Keratinocyte (primary cell): ENCODE measurements at regions not wholly inside any gene's neighbourhood (a gene's known extent, or its start where the extent isn't known, plus 50 kb on each side); places are given as distances from the start of the nearest gene placed in this dataset.

Experiments used
- DNase-seq: peaks from one replicate; pipeline ENCODE4 v3.0.0-alpha.2; 2011; ENCODE audit warnings: low read depth, missing footprints, low spot score
- FAIRE-seq: peaks from 2 replicates; lab custom pipeline; 2011; peaks lifted over from hg19 to GRCh38; lab: Jason Lieb, UNC
- H2AFZ ChIP-seq: 2 replicates; pipeline ENCODE4 v1.6.0; 2012; ENCODE audit warnings: low read length, control low read depth, inconsistent platforms; ENCODE audit not compliant: control insufficient read depth
- H3K27ac ChIP-seq: 2 replicates; pipeline ENCODE4 v1.5.1; 2011; ENCODE audit warnings: low read length; ENCODE audit not compliant: control insufficient read depth, insufficient read depth
- H3K27me3 ChIP-seq: 3 replicates; pipeline ENCODE4 v1.6.0; 2011; ENCODE audit warnings: low read length; ENCODE audit not compliant: control insufficient read depth, insufficient read depth; ENCODE audit errors: extremely low read depth
- H3K36me3 ChIP-seq, 2 experiments: 2 replicates in 1 of 2; 3 replicates in 1 of 2; pipeline ENCODE4 v1.5.1; 2011; ENCODE audit warnings: low read length in 2 of 2, mild to moderate bottlenecking in 1 of 2; ENCODE audit not compliant: control insufficient read depth in 2 of 2, insufficient read depth in 2 of 2; ENCODE audit errors: extremely low read depth in 1 of 2
- H3K4me1 ChIP-seq: 3 replicates; pipeline ENCODE4 v1.5.1; 2011; ENCODE audit warnings: low read length; ENCODE audit not compliant: control insufficient read depth, insufficient read depth; ENCODE audit errors: extremely low read depth
- H3K4me2 ChIP-seq: 3 replicates; pipeline ENCODE4 v1.6.0; 2011; ENCODE audit warnings: low read depth, low read length; ENCODE audit not compliant: control insufficient read depth, insufficient read depth; ENCODE audit errors: extremely low read depth
- H3K4me3 ChIP-seq, 3 experiments: fragments of 200-600 bp in 1 of 3; sonication (generic) in 1 of 3; 2 replicates in 2 of 3; 3 replicates in 1 of 3; pipeline ENCODE4 v1.5.1; 2011 to 2016; ENCODE audit warnings: low read length in 3 of 3, mild to moderate bottlenecking in 3 of 3, control low read depth in 2 of 3, inconsistent platforms in 1 of 3, low read depth in 1 of 3, mixed read lengths in 1 of 3, mixed run types in 1 of 3, moderate library complexity in 1 of 3; ENCODE audit not compliant: control insufficient read depth in 2 of 3, insufficient read depth in 2 of 3; ENCODE audit errors: extremely low read depth in 1 of 3
- H3K79me2 ChIP-seq: 2 replicates; pipeline ENCODE4 v1.6.0; 2012; ENCODE audit warnings: low read length; ENCODE audit not compliant: control insufficient read depth, insufficient read depth
- H3K9ac ChIP-seq: 3 replicates; pipeline ENCODE4 v1.6.0; 2011; ENCODE audit warnings: low read length; ENCODE audit not compliant: control insufficient read depth, insufficient read depth; ENCODE audit errors: extremely low read depth
- H3K9me1 ChIP-seq: 3 replicates; pipeline ENCODE4 v1.6.0; 2011; ENCODE audit warnings: low read length; ENCODE audit not compliant: control insufficient read depth, insufficient read depth; ENCODE audit errors: extremely low read depth
- H3K9me3 ChIP-seq: 2 replicates; pipeline ENCODE4 v1.5.1; 2012; ENCODE audit warnings: low read depth, low read length; ENCODE audit not compliant: control insufficient read depth
- H4K20me1 ChIP-seq: 3 replicates; pipeline ENCODE4 v1.6.0; 2011; ENCODE audit warnings: low read length; ENCODE audit not compliant: control insufficient read depth, insufficient read depth; ENCODE audit errors: extremely low read depth
- CTCF ChIP-seq, 3 experiments: IDR thresholded peaks in 1 of 3; conservative IDR thresholded peaks in 1 of 3; optimal IDR thresholded peaks in 1 of 3; 2 replicates in 2 of 3; 3 replicates in 1 of 3; pipeline versions ENCODE3 to v1.5.1; 2011; ENCODE audit warnings: low read length in 3 of 3, mild to moderate bottlenecking in 3 of 3, moderate library complexity in 2 of 3, control low read depth in 1 of 3, inconsistent platforms in 1 of 3; ENCODE audit not compliant: insufficient read depth in 2 of 3; ENCODE audit errors: extremely low read depth in 1 of 3
- EZH2 ChIP-seq: IDR thresholded peaks from one replicate; pipeline ENCODE4 v1.6.1; 2012; ENCODE audit warnings: inconsistent platforms, mild to moderate bottlenecking, low read length, moderate library complexity
- dilution Hi-C: fragments of 300-500 bp; cut with MboI; formaldehyde crosslinking; loops from one replicate; pipeline ENCODE4 v1.7.0; 2020; ENCODE audit warnings: low sequenced_read_pairs; ENCODE audit not compliant: extremely low pct_ligation_motif_present

- no peaks in the 10 kb centered on the region for H3K79me2 ChIP-seq
- FAIRE-seq (peak; percentile 9), DNase-seq (peak; percentile 17)
- no peaks in the 10 kb centered on the region for H3K27me3 ChIP-seq
- no peak overlapping the region for H3K4me3 ChIP-seq
- no peak overlapping the region for H3K4me2 ChIP-seq
- dilution Hi-C loops, result no loop called here
- TF ChIP-seq CTCF (optimal IDR thresholded peaks at IDR 0.05 in 1 of 3, IDR thresholded peaks at IDR 0.05 in 1 of 3, conservative IDR thresholded peaks at IDR 0.05 in 1 of 3; ENCODE audit: extremely low read depth in 1 of 3, insufficient read depth in 2 of 3, low read length in 3 of 3), result peak; percentile 56 to 77 (median 74)
- no peak for TF ChIP-seq EZH2
- H3K9me1 ChIP-seq, result no peaks in the 10 kb centered on the region
- H3K9ac ChIP-seq, result no peak overlapping the region
- H3K36me3 ChIP-seq, result no peaks in the 10 kb centered on the region
- H2AFZ ChIP-seq, result no peak overlapping the region
- H4K20me1 ChIP-seq, result no peaks in the 10 kb centered on the region
- H3K27ac ChIP-seq, result no peak overlapping the region
- no peaks in the 10 kb centered on the region for H3K9me3 ChIP-seq
- H3K4me1 ChIP-seq, result no peaks in the 10 kb centered on the region
These were observed 100.5 kb downstream of the PALM2AKAP2 start for GRCh38 chr9:109880276-109881169.

GRCh38 chr9:109883623-109884022 lies 103.6 kb downstream of the PALM2AKAP2 start:
- Histone ChIP-seq H3K79me2 (no peaks in the 10 kb centered on the region), H3K9me3 (no peaks in the 10 kb centered on the region), H3K4me1 (peaks cover 21% of the 10 kb centered on the region), H3K4me3 (no peak overlapping the region), H3K27me3 (no peaks in the 10 kb centered on the region), H3K9ac (no peak overlapping the region), H3K4me2 (no peak overlapping the region), H3K36me3 (no peaks in the 10 kb centered on the region), H3K9me1 (no peaks in the 10 kb centered on the region), H2AFZ (no peak overlapping the region), H3K27ac (no peak overlapping the region), H4K20me1 (no peaks in the 10 kb centered on the region)
- TF ChIP-seq CTCF (optimal IDR thresholded peaks at IDR 0.05 in 1 of 3, IDR thresholded peaks at IDR 0.05 in 1 of 3, conservative IDR thresholded peaks at IDR 0.05 in 1 of 3; ENCODE audit: extremely low read depth in 1 of 3, insufficient read depth in 2 of 3, low read length in 3 of 3) (no peak), EZH2 (no peak)
- no peak for FAIRE-seq
- DNase-seq, result no peak
- dilution Hi-C loops, result no loop called here
